ENCODE measurements at regions not wholly inside any gene's neighbourhood (a gene's known extent, or its start where the extent isn't known, plus 50 kb on each side); places are given as distances from the start of the nearest gene placed in this dataset.

DNA sequence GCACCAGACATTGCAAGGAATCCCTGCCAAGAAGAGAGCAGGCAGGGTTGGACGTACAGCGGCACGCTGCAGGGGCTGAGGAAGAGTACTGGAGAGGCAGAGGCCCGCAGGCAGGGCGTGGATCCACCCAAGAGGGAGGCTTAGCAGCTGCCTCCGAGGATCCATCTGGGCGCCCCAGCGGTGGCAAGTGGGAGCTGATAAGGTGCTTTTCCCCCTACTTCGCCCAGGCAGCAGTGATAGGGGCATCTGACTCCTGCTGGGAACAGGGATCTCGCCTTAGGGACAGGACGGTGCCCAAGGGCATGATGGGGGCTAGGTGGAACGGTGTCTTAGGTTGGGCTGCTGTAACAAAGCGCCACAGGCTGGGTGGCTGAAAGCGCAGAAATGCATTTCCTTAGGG lies 67.4 kb upstream of the HS6ST1 start:
- no peak for TF ChIP-seq CTCF (conservative IDR thresholded peaks at IDR 0.05)
- no peak for TF ChIP-seq EZH2 (IDR thresholded peaks at IDR 0.05; ENCODE audit: low read depth)
